GM23248 (cell line): ENCODE measurements at regions not wholly inside any gene's neighbourhood (a gene's known extent, or its start where the extent isn't known, plus 50 kb on each side); places are given as distances from the start of the nearest gene placed in this dataset.

Source experiments
- DNase-seq: peaks from one replicate; pipeline ENCODE4 v3.0.0-alpha.2; 2015
- H2AFZ ChIP-seq: fragments of 200-600 bp; sonication (generic); 2 replicates; pipeline ENCODE4 v1.6.1; 2016; ENCODE audit warnings: antibody characterized with exemption
- H3F3A ChIP-seq: fragments of 200-600 bp; sonication (generic); 2 replicates; pipeline ENCODE4 v1.6.1; 2016; ENCODE audit warnings: mild to moderate bottlenecking, antibody characterized with exemption, mixed run types; ENCODE audit not compliant: insufficient read depth
- H3K27ac ChIP-seq: fragments of 200-600 bp; sonication (generic); 2 replicates; pipeline ENCODE4 v1.5.1; 2016; ENCODE audit warnings: mild to moderate bottlenecking
- H3K27me3 ChIP-seq: fragments of 200-600 bp; sonication (generic); replicated peaks from 2 replicates; pipeline ENCODE4 v1.6.1; 2016; ENCODE audit warnings: mild to moderate bottlenecking; ENCODE audit not compliant: insufficient read depth
- H3K36me3 ChIP-seq: fragments of 200-600 bp; sonication (generic); 2 replicates; pipeline ENCODE4 v1.6.1; 2016; ENCODE audit warnings: low read depth, mild to moderate bottlenecking
- H3K4me1 ChIP-seq: fragments of 200-600 bp; sonication (generic); 2 replicates; pipeline ENCODE4 v1.6.1; 2016; ENCODE audit warnings: mild to moderate bottlenecking; ENCODE audit not compliant: insufficient read depth
- H3K4me2 ChIP-seq: fragments of 200-600 bp; sonication (generic); one replicate; pipeline ENCODE4 v1.6.1; 2016; ENCODE audit warnings: mild to moderate bottlenecking; ENCODE audit not compliant: unreplicated experiment
- H3K4me3 ChIP-seq: fragments of 200-600 bp; sonication (generic); 2 replicates; pipeline ENCODE4 v1.5.1; 2016; ENCODE audit warnings: mild to moderate bottlenecking
- H3K79me2 ChIP-seq: fragments of 200-600 bp; sonication (generic); 2 replicates; pipeline ENCODE4 v1.6.1; 2016; ENCODE audit warnings: mild to moderate bottlenecking; ENCODE audit not compliant: insufficient read depth
- H3K9ac ChIP-seq: fragments of 200-600 bp; sonication (generic); 2 replicates; pipeline ENCODE4 v1.6.1; 2016; ENCODE audit warnings: mild to moderate bottlenecking
- H3K9me2 ChIP-seq: fragments of 200-600 bp; sonication (generic); 2 replicates; pipeline ENCODE4 v1.6.1; 2016; ENCODE audit warnings: mixed run types, mild to moderate bottlenecking, moderate library complexity; ENCODE audit not compliant: insufficient read depth
- H3K9me3 ChIP-seq: fragments of 200-600 bp; sonication (generic); one replicate; pipeline ENCODE4 v1.6.1; 2017; ENCODE audit warnings: low read depth
- H4K20me1 ChIP-seq: fragments of 200-600 bp; sonication (generic); 2 replicates; pipeline ENCODE4 v1.6.0; 2016; ENCODE audit not compliant: insufficient read depth
- EZH2 ChIP-seq: fragments of 200-600 bp; sonication (generic); IDR thresholded peaks from 2 replicates; pipeline ENCODE4 v1.6.1; 2018; ENCODE audit warnings: antibody characterized with exemption, mild to moderate bottlenecking; ENCODE audit not compliant: insufficient read depth, poor library complexity, severe bottlenecking
- EZH2phosphoT487 ChIP-seq: fragments of 200-600 bp; sonication (generic); IDR thresholded peaks from 2 replicates; pipeline ENCODE4 v1.6.1; 2018; ENCODE audit warnings: antibody characterized with exemption, moderate library complexity, mild to moderate bottlenecking, low read depth; ENCODE audit not compliant: insufficient read depth
- WGBS, 2 experiments: methylation state at CpG; one replicate each; pipeline ENCODE4 v1.1.6; 2015 to 2017; ENCODE audit warnings: low lambda C conversion rate in 2 of 2, low coverage in 1 of 2; ENCODE audit errors: missing lambda C conversion rate in 2 of 2; 5-methylcytosine and 5-hydroxymethylcytosine counted together
- in situ Hi-C: fragments of 300-500 bp; cut with MboI; formaldehyde crosslinking; loops from 2 replicates; pipeline ENCODE4 v1.15.0; 2020

- no peak overlapping the region for H3K9ac ChIP-seq
- in situ Hi-C loops, result no loop called here
- H3K79me2 ChIP-seq, result no peaks in the 10 kb centered on the region
- no peak overlapping the region for H3K27ac ChIP-seq
- WGBS, 2 experiments, result 19 to 20% methylated on average over 5 of the region's 5 CpGs
- H3K4me3 ChIP-seq, result no peak overlapping the region
- H3K9me2 ChIP-seq, result no peaks in the 10 kb centered on the region
- no peak for DNase-seq
- no peak overlapping the region for H3K4me2 ChIP-seq
- H2AFZ ChIP-seq, result no peak overlapping the region
- no peaks in the 10 kb centered on the region for H3K4me1 ChIP-seq
- H3K27me3 ChIP-seq, result no peaks in the 10 kb centered on the region
- no peaks in the 10 kb centered on the region for H3K36me3 ChIP-seq
- TF ChIP-seq EZH2 (no peak), EZH2phosphoT487 (no peak)
- H4K20me1 ChIP-seq, result no peaks in the 10 kb centered on the region
- no peaks in the 10 kb centered on the region for H3F3A ChIP-seq
- H3K9me3 ChIP-seq, result no peaks in the 10 kb centered on the region
Measured at GRCh38 chr5:29367176-29367833, 1826.2 kb upstream of the CDH6 start.

- Histone ChIP-seq H3K9ac (no peak overlapping the region), H2AFZ (no peak overlapping the region), H3F3A (no peaks in the 10 kb centered on the region), H3K4me2 (no peak overlapping the region), H3K27ac (no peak overlapping the region), H3K27me3 (no peaks in the 10 kb centered on the region), H3K4me1 (no peaks in the 10 kb centered on the region), H3K4me3 (no peak overlapping the region), H3K9me2 (no peaks in the 10 kb centered on the region), H4K20me1 (no peaks in the 10 kb centered on the region), H3K36me3 (no peaks in the 10 kb centered on the region), H3K9me3 (peaks cover 3% of the 10 kb centered on the region), H3K79me2 (no peaks in the 10 kb centered on the region)
- DNase-seq, result no peak
- in situ Hi-C loops, result no loop called here
- 15 to 16% methylated on average over 3 of the region's 3 CpGs for WGBS, 2 experiments
- TF ChIP-seq EZH2phosphoT487 (no peak), EZH2 (no peak)
Measured at GRCh38 chr5:29351170-29351569, 1842.3 kb upstream of the CDH6 start.

GRCh38 chr5:29337030-29337429 lies 1856.5 kb upstream of the CDH6 start:
- Histone ChIP-seq H3K9me3 (no peaks in the 10 kb centered on the region), H2AFZ (no peak overlapping the region), H3K27me3 (no peaks in the 10 kb centered on the region), H3K4me3 (no peak overlapping the region), H3K79me2 (no peaks in the 10 kb centered on the region), H3K4me2 (no peak overlapping the region), H3K4me1 (no peaks in the 10 kb centered on the region), H3K9ac (no peak overlapping the region), H4K20me1 (no peaks in the 10 kb centered on the region), H3F3A (no peaks in the 10 kb centered on the region), H3K36me3 (no peaks in the 10 kb centered on the region), H3K27ac (no peak overlapping the region), H3K9me2 (no peaks in the 10 kb centered on the region)
- 0 to 12% methylated on average over 2 of the region's 2 CpGs for WGBS, 2 experiments
- TF ChIP-seq EZH2 (no peak), EZH2phosphoT487 (no peak)
- DNase-seq, result no peak
- in situ Hi-C loops, result no loop called here

- no peaks in the 10 kb centered on the region for H3K27me3 ChIP-seq
- no peaks in the 10 kb centered on the region for H3K9me2 ChIP-seq
- H3F3A ChIP-seq, result no peaks in the 10 kb centered on the region
- H3K4me3 ChIP-seq, result no peak overlapping the region
- H3K79me2 ChIP-seq, result no peaks in the 10 kb centered on the region
- no peak for DNase-seq
- H3K36me3 ChIP-seq, result no peaks in the 10 kb centered on the region
- no peaks in the 10 kb centered on the region for H4K20me1 ChIP-seq
- no peak overlapping the region for H3K27ac ChIP-seq
- in situ Hi-C loops, result no loop called here
- no peaks in the 10 kb centered on the region for H3K9me3 ChIP-seq
- H3K4me1 ChIP-seq, result no peaks in the 10 kb centered on the region
- H2AFZ ChIP-seq, result no peak overlapping the region
- no peak for TF ChIP-seq EZH2
- TF ChIP-seq EZH2phosphoT487, result no peak
- H3K9ac ChIP-seq, result no peak overlapping the region
- H3K4me2 ChIP-seq, result no peak overlapping the region
Measured at GRCh38 chr5:29321591-29321990, 1871.9 kb upstream of the CDH6 start.

DNA sequence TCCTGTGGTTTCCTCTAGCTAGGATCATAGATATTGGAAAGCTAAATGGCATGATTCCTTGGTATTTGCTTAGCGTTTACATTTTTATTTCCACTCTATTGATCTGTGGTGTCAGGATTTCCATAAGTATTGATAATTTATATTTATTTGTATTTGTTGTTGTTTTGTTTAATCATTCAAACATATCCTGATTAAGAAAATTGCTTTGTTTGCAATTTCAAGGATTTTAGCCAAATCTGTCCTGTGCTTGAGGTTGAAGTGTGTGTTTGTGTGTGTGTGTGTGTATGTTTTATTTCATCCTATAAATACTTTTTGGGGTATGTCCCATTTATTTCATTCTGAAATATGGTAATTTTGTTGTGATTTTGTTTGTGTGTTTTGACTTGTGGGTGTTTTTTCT lies 1884.1 kb upstream of the CDH6 start:
- DNase-seq, result no peak
- no peak overlapping the region for H3K9ac ChIP-seq
- no peaks in the 10 kb centered on the region for H3K36me3 ChIP-seq
- no peaks in the 10 kb centered on the region for H3K4me1 ChIP-seq
- H3K9me3 ChIP-seq, result no peaks in the 10 kb centered on the region
- TF ChIP-seq EZH2 (no peak), EZH2phosphoT487 (no peak)
- in situ Hi-C loops, result no loop called here
- no peaks in the 10 kb centered on the region for H3F3A ChIP-seq
- no peak overlapping the region for H3K27ac ChIP-seq
- H2AFZ ChIP-seq, result no peak overlapping the region
- no peaks in the 10 kb centered on the region for H3K79me2 ChIP-seq
- WGBS, 2 experiments, result 41 to 43% methylated on average over 1 of the region's 1 CpG
- H3K4me3 ChIP-seq, result no peak overlapping the region
- no peaks in the 10 kb centered on the region for H3K27me3 ChIP-seq
- no peak overlapping the region for H3K4me2 ChIP-seq
- no peaks in the 10 kb centered on the region for H3K9me2 ChIP-seq
- no peaks in the 10 kb centered on the region for H4K20me1 ChIP-seq
